HepG2 (cell line): ENCODE measurements at regions not wholly inside any gene's neighbourhood (a gene's known extent, or its start where the extent isn't known, plus 50 kb on each side); places are given as distances from the start of the nearest gene placed in this dataset.

Experiments
- DMAP1 ChIP-seq: IDR thresholded peaks from 2 replicates; pipeline ENCODE4 v1.6.1; 2016
- EZH2 ChIP-seq: conservative IDR thresholded peaks from 2 replicates; pipeline ENCODE4 v1.6.1; 2012; ENCODE audit warnings: mild to moderate bottlenecking, low read depth, low read length, moderate library complexity
- GTF2F1 ChIP-seq: fragments of 150-350 bp; IDR thresholded peaks from 2 replicates; pipeline ENCODE4 v1.6.1; 2014; ENCODE audit warnings: low read length
- NR2F1 ChIP-seq, 2 experiments: fragments of 450-650 bp in 1 of 2; formaldehyde crosslinking in 1 of 2; IDR thresholded peaks; 2 replicates each; pipeline versions ENCODE4 v1.5.0 to v1.6.1; 2016 to 2020; ENCODE audit warnings: mild to moderate bottlenecking in 1 of 2, missing compliant biosample characterization in 1 of 2, missing genetic modification reagents in 1 of 2, moderate library complexity in 1 of 2
- NR2F2 ChIP-seq: IDR thresholded peaks from 2 replicates; pipeline ENCODE4 v1.6.1; 2012; ENCODE audit warnings: low read depth, inconsistent platforms, borderline replicate concordance
- PRMT3 ChIP-seq: sonication (generic); formaldehyde crosslinking; IDR thresholded peaks from 2 replicates; pipeline ENCODE4 v1.8.1; 2022; ENCODE audit warnings: low read depth, mild to moderate bottlenecking, moderate library complexity, missing genetic modification reagents, borderline replicate concordance
- RAD21 ChIP-seq: fragments of 450-650 bp; formaldehyde crosslinking; IDR thresholded peaks from 2 replicates; pipeline ENCODE4 v1.5.0; 2020; ENCODE audit warnings: mild to moderate bottlenecking
- RCOR2 ChIP-seq: IDR thresholded peaks from 2 replicates; pipeline ENCODE4 v1.6.1; 2016; ENCODE audit warnings: missing biosample characterization, missing genetic modification reagents
- SMYD3 ChIP-seq: sonication (generic); formaldehyde crosslinking; IDR thresholded peaks from 2 replicates; pipeline ENCODE4 v1.8.1; 2023; ENCODE audit warnings: mild to moderate bottlenecking, missing genetic modification reagents
- TCF7 ChIP-seq: sonication (generic); IDR thresholded peaks from 2 replicates; pipeline ENCODE4 v1.6.1; 2016; ENCODE audit warnings: antibody characterized with exemption, low read depth
- ZBTB7B ChIP-seq: sonication (generic); formaldehyde crosslinking; IDR thresholded peaks from 2 replicates; pipeline ENCODE4 v1.4.0; 2020; ENCODE audit warnings: missing genetic modification reagents
- ZFP1 ChIP-seq: IDR thresholded peaks from 2 replicates; pipeline ENCODE4 v1.6.1; 2016
- ZFP82 ChIP-seq: sonication (generic); formaldehyde crosslinking; IDR thresholded peaks from 2 replicates; pipeline ENCODE4 v1.5.1; 2020; ENCODE audit warnings: mild to moderate bottlenecking, missing genetic modification reagents, borderline replicate concordance
- ZKSCAN8 ChIP-seq: IDR thresholded peaks from 2 replicates; pipeline ENCODE4 v1.6.1; 2016; ENCODE audit warnings: borderline replicate concordance, missing genetic modification reagents, missing compliant biosample characterization
- ZNF234 ChIP-seq: sonication (generic); formaldehyde crosslinking; conservative IDR thresholded peaks from 2 replicates; pipeline ENCODE4 v1.5.1; 2020; ENCODE audit warnings: mild to moderate bottlenecking, missing genetic modification reagents
- ZNF263 ChIP-seq: sonication (generic); formaldehyde crosslinking; IDR thresholded peaks from 2 replicates; pipeline ENCODE4 v1.4.0; 2020; ENCODE audit warnings: missing genetic modification reagents
- ZNF317 ChIP-seq: sonication (generic); formaldehyde crosslinking; IDR thresholded peaks from 2 replicates; pipeline ENCODE4 v1.5.0; 2020; ENCODE audit warnings: mild to moderate bottlenecking, missing genetic modification reagents
- ZNF430 ChIP-seq: sonication (generic); formaldehyde crosslinking; IDR thresholded peaks from 2 replicates; pipeline ENCODE4 v1.9.0; 2021; ENCODE audit warnings: mild to moderate bottlenecking, missing genetic modification reagents
- ZNF570 ChIP-seq: sonication (generic); formaldehyde crosslinking; IDR thresholded peaks from 2 replicates; pipeline ENCODE4 v1.4.0; 2020; ENCODE audit warnings: mild to moderate bottlenecking, missing genetic modification reagents, borderline replicate concordance
- TF ChIP-seq, protein P1 (sequence below): sonication (generic); formaldehyde crosslinking; IDR thresholded peaks from 2 replicates; pipeline ENCODE4 v1.5.1; 2020; ENCODE audit warnings: missing genetic modification reagents, mild to moderate bottlenecking, borderline replicate concordance
- TF ChIP-seq, protein P2 (sequence below): sonication (generic); formaldehyde crosslinking; conservative IDR thresholded peaks from 2 replicates; pipeline ENCODE4 v1.5.0; 2020; ENCODE audit warnings: missing genetic modification reagents
- TF ChIP-seq, protein P3 (sequence below): sonication (generic); formaldehyde crosslinking; IDR thresholded peaks from 2 replicates; pipeline ENCODE4 v1.4.0; 2020; ENCODE audit warnings: missing genetic modification reagents, mild to moderate bottlenecking, borderline replicate concordance
- TF ChIP-seq, protein P4 (sequence below): sonication (generic); formaldehyde crosslinking; conservative IDR thresholded peaks from 2 replicates; pipeline ENCODE4 v1.4.0; 2020; ENCODE audit warnings: mild to moderate bottlenecking, missing genetic modification reagents, moderate library complexity

DNA sequence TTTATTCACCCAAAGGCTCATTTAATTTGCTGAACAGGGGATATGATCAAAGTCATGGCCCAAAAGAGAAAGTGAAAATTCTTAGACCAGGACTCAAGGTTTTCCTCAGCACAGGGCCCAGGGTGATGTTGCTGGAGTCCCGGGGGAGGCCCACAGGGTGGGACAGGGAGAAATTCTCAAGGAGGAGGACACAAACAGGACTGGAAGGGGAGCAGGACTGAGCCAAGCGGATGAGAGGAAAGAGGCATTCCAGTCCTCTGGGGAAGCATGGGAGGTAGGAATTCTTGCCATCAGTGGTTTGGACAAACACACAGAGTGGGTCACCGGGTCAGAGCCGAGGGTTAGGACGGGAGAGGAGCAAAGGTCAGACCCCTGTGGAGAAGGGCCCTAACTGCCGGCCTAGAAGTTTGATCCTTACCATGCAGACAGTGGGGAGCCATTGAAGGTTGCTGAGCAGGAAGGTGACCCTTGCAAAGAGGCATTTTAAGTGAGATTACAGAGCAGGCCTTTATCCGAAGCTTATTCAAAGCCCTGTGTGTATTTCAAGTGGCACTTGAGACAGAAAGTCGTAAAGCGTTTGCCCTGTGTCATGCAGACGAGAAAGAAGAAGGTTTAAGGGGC is 68.4 kb upstream of the PTGR2 start (continued):
- TF ChIP-seq, protein P1, sequence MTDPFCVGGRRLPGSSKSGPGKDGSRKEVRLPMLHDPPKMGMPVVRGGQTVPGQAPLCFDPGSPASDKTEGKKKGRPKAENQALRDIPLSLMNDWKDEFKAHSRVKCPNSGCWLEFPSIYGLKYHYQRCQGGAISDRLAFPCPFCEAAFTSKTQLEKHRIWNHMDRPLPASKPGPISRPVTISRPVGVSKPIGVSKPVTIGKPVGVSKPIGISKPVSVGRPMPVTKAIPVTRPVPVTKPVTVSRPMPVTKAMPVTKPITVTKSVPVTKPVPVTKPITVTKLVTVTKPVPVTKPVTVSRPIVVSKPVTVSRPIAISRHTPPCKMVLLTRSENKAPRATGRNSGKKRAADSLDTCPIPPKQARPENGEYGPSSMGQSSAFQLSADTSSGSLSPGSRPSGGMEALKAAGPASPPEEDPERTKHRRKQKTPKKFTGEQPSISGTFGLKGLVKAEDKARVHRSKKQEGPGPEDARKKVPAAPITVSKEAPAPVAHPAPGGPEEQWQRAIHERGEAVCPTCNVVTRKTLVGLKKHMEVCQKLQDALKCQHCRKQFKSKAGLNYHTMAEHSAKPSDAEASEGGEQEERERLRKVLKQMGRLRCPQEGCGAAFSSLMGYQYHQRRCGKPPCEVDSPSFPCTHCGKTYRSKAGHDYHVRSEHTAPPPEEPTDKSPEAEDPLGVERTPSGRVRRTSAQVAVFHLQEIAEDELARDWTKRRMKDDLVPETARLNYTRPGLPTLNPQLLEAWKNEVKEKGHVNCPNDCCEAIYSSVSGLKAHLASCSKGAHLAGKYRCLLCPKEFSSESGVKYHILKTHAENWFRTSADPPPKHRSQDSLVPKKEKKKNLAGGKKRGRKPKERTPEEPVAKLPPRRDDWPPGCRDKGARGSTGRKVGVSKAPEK: 0 out of 2 replicates have a peak, but pooled peaks have one; percentile 59
- TF ChIP-seq EZH2: no peak
- TF ChIP-seq ZNF430 (CRISPR knock-in tag): 0 out of 2 replicates have a peak, but pooled peaks have one; percentile 58
- TF ChIP-seq, protein P2, sequence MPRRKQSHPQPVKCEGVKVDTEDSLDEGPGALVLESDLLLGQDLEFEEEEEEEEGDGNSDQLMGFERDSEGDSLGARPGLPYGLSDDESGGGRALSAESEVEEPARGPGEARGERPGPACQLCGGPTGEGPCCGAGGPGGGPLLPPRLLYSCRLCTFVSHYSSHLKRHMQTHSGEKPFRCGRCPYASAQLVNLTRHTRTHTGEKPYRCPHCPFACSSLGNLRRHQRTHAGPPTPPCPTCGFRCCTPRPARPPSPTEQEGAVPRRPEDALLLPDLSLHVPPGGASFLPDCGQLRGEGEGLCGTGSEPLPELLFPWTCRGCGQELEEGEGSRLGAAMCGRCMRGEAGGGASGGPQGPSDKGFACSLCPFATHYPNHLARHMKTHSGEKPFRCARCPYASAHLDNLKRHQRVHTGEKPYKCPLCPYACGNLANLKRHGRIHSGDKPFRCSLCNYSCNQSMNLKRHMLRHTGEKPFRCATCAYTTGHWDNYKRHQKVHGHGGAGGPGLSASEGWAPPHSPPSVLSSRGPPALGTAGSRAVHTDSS (CRISPR knock-in tag): no peak
- no peak for TF ChIP-seq ZNF234 (CRISPR knock-in tag)
- peak; percentile 75 for TF ChIP-seq ZNF263 (CRISPR knock-in tag)
- TF ChIP-seq GTF2F1: no peak
- no peak; the same call in 1 of the 2 replicates for TF ChIP-seq PRMT3
- peak; percentile 89 for TF ChIP-seq NR2F2
- TF ChIP-seq TCF7: 0 out of 2 replicates have a peak, but pooled peaks have one; percentile 16
- no peak for TF ChIP-seq ZFP1 (CRISPR knock-in tag)
- TF ChIP-seq, protein P3, sequence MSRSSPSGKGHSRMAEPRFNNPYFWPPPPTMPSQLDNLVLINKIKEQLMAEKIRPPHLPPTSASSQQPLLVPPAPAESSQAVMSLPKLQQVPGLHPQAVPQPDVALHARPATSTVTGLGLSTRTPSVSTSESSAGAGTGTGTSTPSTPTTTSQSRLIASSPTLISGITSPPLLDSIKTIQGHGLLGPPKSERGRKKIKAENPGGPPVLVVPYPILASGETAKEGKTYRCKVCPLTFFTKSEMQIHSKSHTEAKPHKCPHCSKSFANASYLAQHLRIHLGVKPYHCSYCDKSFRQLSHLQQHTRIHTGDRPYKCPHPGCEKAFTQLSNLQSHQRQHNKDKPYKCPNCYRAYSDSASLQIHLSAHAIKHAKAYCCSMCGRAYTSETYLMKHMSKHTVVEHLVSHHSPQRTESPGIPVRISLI (CRISPR knock-in tag): peak; percentile 38; the same call in 1 of the 2 replicates
- TF ChIP-seq ZBTB7B (CRISPR knock-in tag): peak; percentile 44
- TF ChIP-seq RAD21 (CRISPR knock-in tag): peak; percentile 27; the same call in 1 of the 2 replicates
- TF ChIP-seq ZNF317 (CRISPR knock-in tag): no peak
- TF ChIP-seq, protein P4, sequence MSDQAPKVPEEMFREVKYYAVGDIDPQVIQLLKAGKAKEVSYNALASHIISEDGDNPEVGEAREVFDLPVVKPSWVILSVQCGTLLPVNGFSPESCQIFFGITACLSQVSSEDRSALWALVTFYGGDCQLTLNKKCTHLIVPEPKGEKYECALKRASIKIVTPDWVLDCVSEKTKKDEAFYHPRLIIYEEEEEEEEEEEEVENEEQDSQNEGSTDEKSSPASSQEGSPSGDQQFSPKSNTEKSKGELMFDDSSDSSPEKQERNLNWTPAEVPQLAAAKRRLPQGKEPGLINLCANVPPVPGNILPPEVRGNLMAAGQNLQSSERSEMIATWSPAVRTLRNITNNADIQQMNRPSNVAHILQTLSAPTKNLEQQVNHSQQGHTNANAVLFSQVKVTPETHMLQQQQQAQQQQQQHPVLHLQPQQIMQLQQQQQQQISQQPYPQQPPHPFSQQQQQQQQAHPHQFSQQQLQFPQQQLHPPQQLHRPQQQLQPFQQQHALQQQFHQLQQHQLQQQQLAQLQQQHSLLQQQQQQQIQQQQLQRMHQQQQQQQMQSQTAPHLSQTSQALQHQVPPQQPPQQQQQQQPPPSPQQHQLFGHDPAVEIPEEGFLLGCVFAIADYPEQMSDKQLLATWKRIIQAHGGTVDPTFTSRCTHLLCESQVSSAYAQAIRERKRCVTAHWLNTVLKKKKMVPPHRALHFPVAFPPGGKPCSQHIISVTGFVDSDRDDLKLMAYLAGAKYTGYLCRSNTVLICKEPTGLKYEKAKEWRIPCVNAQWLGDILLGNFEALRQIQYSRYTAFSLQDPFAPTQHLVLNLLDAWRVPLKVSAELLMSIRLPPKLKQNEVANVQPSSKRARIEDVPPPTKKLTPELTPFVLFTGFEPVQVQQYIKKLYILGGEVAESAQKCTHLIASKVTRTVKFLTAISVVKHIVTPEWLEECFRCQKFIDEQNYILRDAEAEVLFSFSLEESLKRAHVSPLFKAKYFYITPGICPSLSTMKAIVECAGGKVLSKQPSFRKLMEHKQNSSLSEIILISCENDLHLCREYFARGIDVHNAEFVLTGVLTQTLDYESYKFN (CRISPR knock-in tag): peak; percentile 83
- no peak for TF ChIP-seq SMYD3
- peak; percentile 72 for TF ChIP-seq RCOR2 (CRISPR knock-in tag)
- TF ChIP-seq ZNF570 (CRISPR knock-in tag): no peak
- peak; percentile 94 to 97 for TF ChIP-seq NR2F1 (CRISPR knock-in tag; IDR thresholded peaks at IDR 0.05)
- TF ChIP-seq ZKSCAN8: 0 out of 2 replicates have a peak, but pooled peaks have one; percentile 62
- TF ChIP-seq DMAP1 (CRISPR knock-in tag): peak; percentile 73
- TF ChIP-seq ZFP82 (CRISPR knock-in tag): no peak
